Transverse colon (tissue), 4 donors: ENCODE measurements at regions not wholly inside any gene's neighbourhood (a gene's known extent, or its start where the extent isn't known, plus 50 kb on each side); places are given as distances from the start of the nearest gene placed in this dataset.

Experiments used
- DNase-seq: peaks from one replicate; pipeline ENCODE4 v3.0.0-alpha.2; 2019
- H3K27ac ChIP-seq, 4 donors: fragments of 200-600 bp; sonication (generic); 2 replicates each; pipeline ENCODE4 v1.5.1; 2016 to 2018; ENCODE audit warnings: inconsistent platforms in 4 of 4
- H3K27me3 ChIP-seq: fragments of 200-600 bp; sonication (generic); 2 replicates; pipeline ENCODE4 v1.5.1; 2017; ENCODE audit warnings: inconsistent platforms
- H3K36me3 ChIP-seq, 4 donors: fragments of 200-600 bp; sonication (generic); 2 replicates each; pipeline ENCODE4 v1.5.1; 2017 to 2019; ENCODE audit warnings: inconsistent platforms in 4 of 4
- H3K4me1 ChIP-seq, 4 donors: fragments of 200-600 bp; sonication (generic); 2 replicates each; pipeline ENCODE4 v1.5.1; 2017 to 2020; ENCODE audit warnings: inconsistent platforms in 4 of 4
- H3K4me3 ChIP-seq, 4 donors: fragments of 200-600 bp; sonication (generic); 1 replicate in 1 of 4; 2 replicates in 3 of 4; pipeline versions ENCODE4 v1.5.1 to v1.6.1; 2017 to 2019; ENCODE audit warnings: inconsistent platforms in 4 of 4
- H3K9me3 ChIP-seq, 2 donors: fragments of 200-600 bp; sonication (generic); 2 replicates each; pipeline ENCODE4 v1.5.1; 2017 to 2019; ENCODE audit warnings: inconsistent platforms in 2 of 2
- EP300 ChIP-seq: sonication (generic); formaldehyde crosslinking; IDR thresholded peaks from one replicate; pipeline ENCODE4 v1.6.1; 2017; ENCODE audit warnings: antibody characterized with exemption, low read depth
- POLR2A ChIP-seq: fragments of 450-650 bp; IDR thresholded peaks from one replicate; pipeline ENCODE4 v1.6.1; 2016; ENCODE audit warnings: antibody characterized with exemption, mild to moderate bottlenecking, moderate library complexity
- POLR2AphosphoS5 ChIP-seq, 3 donors: sonication (generic); formaldehyde crosslinking; IDR thresholded peaks; one replicate each; pipeline ENCODE4 v1.6.1; 2016; ENCODE audit warnings: antibody characterized with exemption in 3 of 3
- WGBS, 2 donors: methylation state at CpG; one replicate each; pipeline ENCODE4 v1.1.5; 2018; ENCODE audit warnings: low coverage in 1 of 2; 5-methylcytosine and 5-hydroxymethylcytosine counted together
- in situ Hi-C, 4 donors: fragments of 200-750 bp; cut with MboI; loops; one replicate each; pipeline versions ENCODE4 v1.15.0 to v1.15.1; 2017; ENCODE audit warnings: low sequenced_read_pairs in 3 of 4, low pct_ligation_motif_present in 1 of 4, low pct_unique_long_range_greater_than_20kb in 1 of 4
- intact Hi-C: fragments of 100-400 bp; cut with DNase I; formaldehyde crosslinking; loops from one replicate; pipeline ENCODE4 v1.15.1; 2023; ENCODE audit warnings: low total_unique reads
- small RNA-seq, 4 donors: library from RNA; depleted of rRNA; stranded (forward); fragments of <200 nt; gene quantifications; one replicate each; pipeline ENCODE3, GENCODE V24; 2016
- TF ChIP-seq, protein P1 (sequence below), 5 experiments: fragments of 200-600 bp in 3 of 5; fragments of 450-650 bp in 2 of 5; sonication (generic) in 3 of 5; IDR thresholded peaks; 1 replicate in 2 of 5; 2 replicates in 3 of 5; pipeline ENCODE4 v1.5.1; 2016 to 2017; ENCODE audit warnings: antibody characterized with exemption in 5 of 5, inconsistent platforms in 3 of 5, mild to moderate bottlenecking in 2 of 5, moderate library complexity in 1 of 5

DNA sequence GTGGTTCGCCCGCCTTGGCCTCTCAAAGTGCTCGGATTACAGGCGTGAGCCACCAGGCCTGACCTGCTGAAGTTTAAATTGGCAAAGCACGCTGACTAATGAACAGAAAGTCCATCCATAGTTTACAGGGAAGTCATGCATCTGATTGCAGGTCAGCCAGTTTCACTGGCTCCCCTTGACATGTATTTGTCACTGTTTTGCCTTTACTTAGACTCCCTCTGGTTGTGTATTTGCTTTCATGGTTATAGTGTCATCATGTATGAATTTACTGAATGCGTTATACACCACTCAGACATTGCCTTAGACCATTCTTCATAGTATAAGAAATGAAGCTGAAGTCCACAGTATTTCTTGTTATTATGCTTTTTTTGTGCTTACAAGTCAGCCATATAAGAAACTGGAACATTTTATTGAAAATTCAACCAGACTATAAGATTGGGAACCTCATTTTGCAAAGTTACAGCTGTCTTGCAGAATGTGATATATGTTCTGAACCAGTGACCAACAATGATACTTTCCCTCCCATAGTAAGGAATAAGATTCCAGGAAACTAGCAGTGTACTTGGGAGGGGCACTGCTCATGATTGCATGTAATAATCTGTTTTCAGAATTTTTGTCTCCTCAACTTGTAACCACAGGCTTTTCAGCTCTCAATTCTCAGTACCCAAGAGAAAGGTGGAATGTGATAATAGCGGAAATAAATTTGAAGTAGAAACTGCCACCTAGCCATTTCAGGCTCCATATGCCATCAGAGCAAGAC, 51.9 kb upstream of the ATF7IP start:
- 94 to 98% methylated on average over 5 to 7 of the region's 7 CpGs for WGBS, 2 donors
- no peaks in the 10 kb centered on the region for H3K27me3 ChIP-seq
- H3K27ac ChIP-seq, result no peak overlapping the region
- no peaks in the 10 kb centered on the region for H3K36me3 ChIP-seq
- in situ Hi-C loops, result no loop called here
- TF ChIP-seq, protein P1, sequence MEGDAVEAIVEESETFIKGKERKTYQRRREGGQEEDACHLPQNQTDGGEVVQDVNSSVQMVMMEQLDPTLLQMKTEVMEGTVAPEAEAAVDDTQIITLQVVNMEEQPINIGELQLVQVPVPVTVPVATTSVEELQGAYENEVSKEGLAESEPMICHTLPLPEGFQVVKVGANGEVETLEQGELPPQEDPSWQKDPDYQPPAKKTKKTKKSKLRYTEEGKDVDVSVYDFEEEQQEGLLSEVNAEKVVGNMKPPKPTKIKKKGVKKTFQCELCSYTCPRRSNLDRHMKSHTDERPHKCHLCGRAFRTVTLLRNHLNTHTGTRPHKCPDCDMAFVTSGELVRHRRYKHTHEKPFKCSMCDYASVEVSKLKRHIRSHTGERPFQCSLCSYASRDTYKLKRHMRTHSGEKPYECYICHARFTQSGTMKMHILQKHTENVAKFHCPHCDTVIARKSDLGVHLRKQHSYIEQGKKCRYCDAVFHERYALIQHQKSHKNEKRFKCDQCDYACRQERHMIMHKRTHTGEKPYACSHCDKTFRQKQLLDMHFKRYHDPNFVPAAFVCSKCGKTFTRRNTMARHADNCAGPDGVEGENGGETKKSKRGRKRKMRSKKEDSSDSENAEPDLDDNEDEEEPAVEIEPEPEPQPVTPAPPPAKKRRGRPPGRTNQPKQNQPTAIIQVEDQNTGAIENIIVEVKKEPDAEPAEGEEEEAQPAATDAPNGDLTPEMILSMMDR (IDR thresholded peaks at IDR 0.05), result no peak
- H3K9me3 ChIP-seq, result no peaks in the 10 kb centered on the region
- no peak for DNase-seq
- no peak overlapping the region for H3K4me3 ChIP-seq
- no peaks in the 10 kb centered on the region for H3K4me1 ChIP-seq
- intact Hi-C loops, result no loop called here

DNA sequence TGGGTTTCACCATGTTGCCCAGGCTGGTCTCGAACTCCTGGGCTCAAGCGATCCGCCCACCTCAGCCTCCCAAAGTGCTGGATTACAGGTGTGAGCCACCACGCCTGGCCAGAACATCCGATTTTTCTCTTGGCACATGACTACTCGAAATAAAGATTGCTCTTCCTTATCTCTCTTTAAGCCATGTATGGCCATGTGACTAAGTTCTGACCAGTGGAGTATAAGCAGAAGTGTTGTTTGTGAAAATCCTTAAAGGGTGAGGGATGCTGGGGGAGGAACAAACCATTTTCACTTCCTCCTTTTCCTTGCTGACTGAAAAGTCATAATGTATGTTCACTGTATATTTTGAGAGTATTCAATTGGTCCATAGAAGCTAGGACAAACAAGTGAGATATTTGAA, 50.7 kb upstream of the ATF7IP start:
- H3K36me3 ChIP-seq, result no peaks in the 10 kb centered on the region
- H3K27me3 ChIP-seq, result no peaks in the 10 kb centered on the region
- H3K4me3 ChIP-seq, result no peak overlapping the region
- H3K4me1 ChIP-seq, result no peaks in the 10 kb centered on the region
- 50 to 95% methylated on average over 2 to 6 of the region's 6 CpGs for WGBS, 2 donors
- intact Hi-C loops (no loop called here), in situ Hi-C loops (no loop called here)
- no peaks in the 10 kb centered on the region for H3K9me3 ChIP-seq
- H3K27ac ChIP-seq, result no peak overlapping the region
- DNase-seq, result no peak
- TF ChIP-seq POLR2A, result no peak

DNA sequence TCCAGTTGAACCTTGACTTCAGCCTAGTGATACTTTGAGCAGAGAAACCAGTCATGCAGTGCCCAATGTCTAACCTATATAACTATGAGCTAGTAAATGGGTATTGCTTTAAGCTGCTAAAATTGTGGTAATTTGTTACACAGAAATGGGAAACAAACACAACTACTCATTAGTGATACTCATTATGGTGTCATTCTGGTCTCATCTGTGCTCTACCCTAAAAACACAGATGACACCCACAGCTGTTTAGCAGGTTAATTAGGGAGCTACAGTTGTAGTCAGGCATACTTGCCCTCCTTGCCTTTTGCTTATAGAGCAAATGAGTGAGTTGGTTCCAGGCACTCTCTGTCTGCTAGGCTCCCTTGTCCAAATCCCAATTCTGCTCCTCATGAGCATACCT, 50.0 kb upstream of the ATF7IP start:
- no peaks in the 10 kb centered on the region for H3K9me3 ChIP-seq
- intact Hi-C loops, result no loop called here
- in situ Hi-C loops, result no loop called here
- DNase-seq, result no peak
- no peak for TF ChIP-seq EP300
- TF ChIP-seq, protein P1 (IDR thresholded peaks at IDR 0.05), result no peak
- TF ChIP-seq POLR2AphosphoS5 (IDR thresholded peaks at IDR 0.05), result no peak
- TF ChIP-seq POLR2A, result no peak
- H3K4me1 ChIP-seq, result no peaks in the 10 kb centered on the region
- H3K36me3 ChIP-seq, result no peaks in the 10 kb centered on the region
- no peaks in the 10 kb centered on the region for H3K27me3 ChIP-seq
- no peak overlapping the region for H3K4me3 ChIP-seq
- H3K27ac ChIP-seq, result no peak overlapping the region

Small RNA genes in the stretch of these regions (small RNA-seq; reads per million reads assigned to genes)
- 0 reads per million in 4 donors for gene AC092470.1
- gene AC135001.1, result 0 reads per million in 4 donors
- 0 reads per million in 4 donors for gene MRPS18CP4
- gene RNU6-491P, result 0 reads per million in 4 donors
